Vagina (tissue), 2 donors: ENCODE measurements at regions not wholly inside any gene's neighbourhood (a gene's known extent, or its start where the extent isn't known, plus 50 kb on each side); places are given as distances from the start of the nearest gene placed in this dataset.

ENCODE experiments used
- CTCF ChIP-seq, 3 experiments: fragments of 450-650 bp in 2 of 3; fragments of 200-600 bp in 1 of 3; sonication (generic) in 1 of 3; IDR thresholded peaks; one replicate each; pipeline ENCODE4 v1.5.1; 2017 to 2019; ENCODE audit warnings: antibody characterized with exemption in 3 of 3, mild to moderate bottlenecking in 2 of 3, moderate library complexity in 2 of 3
- POLR2A ChIP-seq, 2 donors: fragments of 450-650 bp; IDR thresholded peaks; one replicate each; pipeline ENCODE4 v1.6.1; 2017; ENCODE audit warnings: antibody characterized with exemption in 2 of 2, mild to moderate bottlenecking in 2 of 2, moderate library complexity in 2 of 2
- POLR2AphosphoS5 ChIP-seq, 2 donors: sonication (generic); formaldehyde crosslinking; IDR thresholded peaks; one replicate each; pipeline ENCODE4 v1.9.0; 2017; ENCODE audit warnings: antibody characterized with exemption in 2 of 2, mild to moderate bottlenecking in 2 of 2, low read depth in 1 of 2; ENCODE audit not compliant: insufficient read depth in 1 of 2

- TF ChIP-seq CTCF (IDR thresholded peaks at IDR 0.05) (no peak), POLR2A (IDR thresholded peaks at IDR 0.05) (no peak), POLR2AphosphoS5 (IDR thresholded peaks at IDR 0.05; ENCODE audit: insufficient read depth in 1 of 2, low read depth in 1 of 2) (no peak)
Observed at GRCh38 chr1:168488138-168488537, 55.7 kb downstream of the XCL2 start.
